Skeletal muscle satellite cell (primary cell): ENCODE measurements at regions not wholly inside any gene's neighbourhood (a gene's known extent, or its start where the extent isn't known, plus 50 kb on each side); places are given as distances from the start of the nearest gene placed in this dataset.
"Not testable (repeated sequence)": the region's sequence is repeated elsewhere in the genome, so short reads cannot be mapped to it uniquely, and the experiment has no call there.

Experiments
- H3K27me3 ChIP-seq: 2 replicates; pipeline ENCODE4 v1.7.0; 2013; ENCODE audit warnings: low read length; ENCODE audit not compliant: control insufficient read depth, insufficient read depth
- H3K36me3 ChIP-seq: 2 replicates; pipeline ENCODE4 v1.7.0; 2013; ENCODE audit warnings: mild to moderate bottlenecking, control low read depth, low read length; ENCODE audit not compliant: insufficient read depth
- H3K4me1 ChIP-seq: 2 replicates; pipeline ENCODE4 v1.7.0; 2013; ENCODE audit warnings: low read length; ENCODE audit not compliant: control insufficient read depth, insufficient read depth
- H3K4me2 ChIP-seq: 2 replicates; pipeline ENCODE4 v1.7.0; 2013; ENCODE audit warnings: mild to moderate bottlenecking, low read length
- H3K4me3 ChIP-seq: 2 replicates; pipeline ENCODE4 v1.7.0; 2013; ENCODE audit warnings: low read length
- H3K9ac ChIP-seq: 2 replicates; pipeline ENCODE4 v1.7.0; 2013; ENCODE audit warnings: mild to moderate bottlenecking, low read depth, low read length, moderate library complexity
- H3K9me3 ChIP-seq: replicated peaks from 2 replicates; pipeline ENCODE4 v1.7.0; 2013; ENCODE audit warnings: mild to moderate bottlenecking, control low read depth, low read length

DNA sequence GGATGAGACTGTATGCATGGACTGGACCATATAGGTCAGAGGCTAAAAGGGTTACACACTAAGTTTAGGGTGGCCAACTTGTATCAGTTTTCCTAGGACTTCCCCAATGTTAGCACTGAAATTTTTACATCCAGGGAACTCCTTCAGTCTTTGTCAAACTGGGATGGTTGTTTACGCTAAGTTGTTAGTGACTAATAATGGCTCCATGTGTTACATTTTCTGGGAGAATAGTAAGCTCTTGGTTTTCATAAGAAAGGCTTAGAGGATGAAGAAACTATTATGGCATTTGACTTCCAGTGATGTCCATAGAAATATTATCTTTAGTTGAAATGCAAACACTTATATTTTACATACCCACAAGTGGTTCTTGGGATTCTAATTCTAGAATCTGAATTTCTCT is 57.9 kb upstream of the ST3GAL6 start:
- H3K27me3 ChIP-seq: no peaks in the 10 kb centered on the region
- no peak overlapping the region for H3K9ac ChIP-seq
- H3K4me1 ChIP-seq: peaks cover 4% of the 10 kb centered on the region
- no peaks in the 10 kb centered on the region for H3K36me3 ChIP-seq
- H3K4me3 ChIP-seq: no peak overlapping the region
- H3K4me2 ChIP-seq: no peak overlapping the region
- no peaks in the 10 kb centered on the region for H3K9me3 ChIP-seq

DNA sequence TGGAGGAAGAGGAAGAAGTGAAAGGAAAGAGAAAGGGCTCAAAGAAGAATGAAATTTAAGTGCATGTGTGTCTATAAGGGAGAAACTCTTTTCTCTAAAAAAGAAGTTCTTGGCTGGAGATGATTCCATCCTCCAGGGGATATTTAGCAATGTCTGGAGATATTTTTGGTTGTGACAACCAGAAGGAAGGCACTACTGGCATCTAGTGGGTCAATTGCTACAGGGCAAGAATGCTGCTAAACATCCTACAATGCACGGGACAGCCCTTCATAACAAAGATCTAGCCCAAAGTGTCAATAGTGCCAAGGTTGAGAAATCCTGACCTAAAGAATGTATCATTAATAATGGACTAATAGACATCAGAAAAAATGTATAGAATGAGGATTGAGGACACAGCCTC is 57.4 kb upstream of the ST3GAL6 start:
- H3K36me3 ChIP-seq: no peaks in the 10 kb centered on the region
- no peak overlapping the region for H3K4me2 ChIP-seq
- H3K27me3 ChIP-seq: no peaks in the 10 kb centered on the region
- peaks cover 4% of the 10 kb centered on the region for H3K4me1 ChIP-seq
- no peak overlapping the region for H3K9ac ChIP-seq
- H3K4me3 ChIP-seq: no peak overlapping the region
- no peaks in the 10 kb centered on the region for H3K9me3 ChIP-seq

DNA sequence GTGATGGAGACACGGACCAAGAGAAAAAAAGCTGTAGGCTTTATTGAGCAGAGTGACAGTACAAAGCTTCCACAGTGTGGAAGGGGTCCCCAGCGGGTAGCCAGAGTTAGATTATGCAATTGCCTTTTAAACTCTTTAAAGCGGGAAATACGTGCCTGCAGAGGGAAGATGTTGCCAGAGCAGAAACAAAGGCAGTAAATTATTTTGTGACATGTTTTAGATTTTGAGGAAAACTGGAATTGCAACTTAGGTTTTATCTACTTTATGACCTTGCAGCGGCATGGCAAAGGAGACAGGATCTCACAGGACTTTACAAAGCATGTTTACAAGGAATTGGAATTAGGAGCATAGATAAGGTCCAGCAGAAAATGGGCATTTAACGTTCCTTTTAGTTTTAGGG is 54.5 kb upstream of the ST3GAL6 start:
- H3K4me1 ChIP-seq, H3K9me3 ChIP-seq, H3K9ac ChIP-seq, H3K4me3 ChIP-seq, H3K4me2 ChIP-seq, H3K27me3 ChIP-seq, H3K36me3 ChIP-seq: not testable (repeated sequence)

DNA sequence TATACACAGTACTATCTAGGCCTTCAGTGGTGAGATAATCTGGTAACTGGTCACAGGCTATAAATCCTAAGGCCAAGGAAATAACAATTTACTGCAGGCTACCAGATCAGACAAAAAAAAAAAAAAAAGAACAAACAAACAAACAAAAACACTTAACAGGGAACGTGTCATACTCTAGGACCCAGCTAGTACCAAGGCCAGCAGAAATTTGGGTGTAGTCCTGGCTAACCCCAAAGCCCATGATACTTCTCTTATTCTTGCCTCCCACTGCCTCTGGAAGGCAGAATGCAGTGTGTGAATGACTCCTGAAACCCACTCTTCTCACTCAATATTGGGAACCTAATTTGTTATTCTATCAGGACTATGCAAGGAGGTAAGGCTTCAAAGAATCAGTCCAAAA is 53.7 kb upstream of the ST3GAL6 start:
- Histone ChIP-seq H3K36me3 (no peaks in the 10 kb centered on the region), H3K4me2 (no peak overlapping the region), H3K9me3 (no peaks in the 10 kb centered on the region)

DNA sequence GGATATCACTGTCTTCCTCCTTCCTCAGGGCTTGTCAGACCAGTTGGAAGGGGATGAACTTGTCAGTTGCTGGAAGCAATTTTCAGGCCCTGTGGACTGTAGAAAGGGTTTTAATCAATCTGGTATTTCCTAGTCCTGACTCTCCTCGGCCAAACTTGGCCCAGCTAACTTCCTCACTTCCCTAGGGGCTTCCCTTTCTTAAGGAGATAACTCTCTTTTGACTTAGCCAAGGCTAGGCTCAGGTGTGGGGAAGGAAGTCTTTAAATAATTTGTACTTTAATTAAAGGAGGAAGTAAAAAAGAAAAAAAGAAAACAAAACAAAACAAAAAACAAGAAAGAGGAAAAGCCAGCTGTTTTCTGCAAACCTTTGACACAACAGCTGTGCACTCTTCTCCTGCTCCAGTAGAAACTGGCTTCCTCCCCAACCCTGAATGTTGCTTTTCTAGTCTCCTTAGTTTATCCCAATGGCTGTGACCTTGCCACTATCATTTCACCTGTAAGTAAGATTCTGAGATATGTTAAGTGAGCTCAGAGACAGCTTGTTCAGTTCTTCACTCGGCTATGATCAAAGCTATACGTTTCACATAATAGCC is 53.0 kb upstream of the ST3GAL6 start:
- no peaks in the 10 kb centered on the region for H3K36me3 ChIP-seq
- no peak overlapping the region for H3K9ac ChIP-seq
- no peak overlapping the region for H3K4me3 ChIP-seq
- H3K9me3 ChIP-seq: no peaks in the 10 kb centered on the region
- no peaks in the 10 kb centered on the region for H3K27me3 ChIP-seq
- no peak overlapping the region for H3K4me2 ChIP-seq
- H3K4me1 ChIP-seq: peaks cover 4% of the 10 kb centered on the region

More for the DNA sequence above, 53.7 kb upstream of the ST3GAL6 start:
- peaks cover 4% of the 10 kb centered on the region for H3K4me1 ChIP-seq
- H3K9ac ChIP-seq: no peak overlapping the region
- H3K27me3 ChIP-seq: no peaks in the 10 kb centered on the region
- H3K4me3 ChIP-seq: no peak overlapping the region

DNA sequence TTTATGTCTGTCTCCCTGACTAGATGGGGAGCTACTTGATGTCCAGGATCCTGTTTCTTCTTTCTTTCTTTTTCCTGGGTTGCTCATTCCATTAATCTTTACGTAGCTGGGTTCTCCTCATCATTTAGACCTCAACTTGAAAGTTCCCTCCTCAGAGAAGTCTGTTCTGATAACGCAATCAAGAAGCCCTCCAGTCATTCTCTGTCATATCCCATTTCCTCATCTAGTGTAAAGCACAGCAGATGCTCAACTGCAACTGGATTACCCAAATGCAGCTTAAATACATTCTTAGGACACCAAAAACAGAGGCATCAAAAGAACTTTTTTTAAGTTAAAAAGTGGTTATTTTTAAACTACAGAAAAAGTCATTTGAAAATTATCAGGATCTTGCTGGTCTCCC is 51.7 kb upstream of the ST3GAL6 start:
- Histone ChIP-seq H3K9ac (no peak overlapping the region), H3K4me2 (no peak overlapping the region), H3K4me3 (no peak overlapping the region), H3K9me3 (no peaks in the 10 kb centered on the region), H3K36me3 (no peaks in the 10 kb centered on the region), H3K27me3 (no peaks in the 10 kb centered on the region), H3K4me1 (no peaks in the 10 kb centered on the region)

DNA sequence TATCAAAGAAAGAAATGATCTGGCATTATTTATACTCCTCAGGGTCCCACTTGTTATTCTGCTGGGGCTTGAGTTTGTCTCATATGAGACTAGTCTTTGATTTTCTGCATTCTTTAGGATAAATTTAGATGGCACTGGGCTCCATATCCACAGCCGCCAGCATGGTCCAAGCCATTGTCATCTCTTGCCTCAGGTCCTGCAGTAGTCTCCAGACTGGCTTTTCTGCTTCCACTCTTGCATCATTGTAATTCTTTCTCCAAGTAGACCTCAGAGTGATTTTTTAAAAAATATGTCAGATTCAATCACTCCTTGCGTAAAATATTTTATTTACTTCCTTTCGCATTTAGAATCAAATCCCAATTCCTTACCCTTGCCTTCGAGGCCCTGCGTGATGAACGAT is 50.4 kb upstream of the ST3GAL6 start:
- Histone ChIP-seq H3K4me3 (no peak overlapping the region), H3K9me3 (no peaks in the 10 kb centered on the region), H3K36me3 (no peaks in the 10 kb centered on the region), H3K4me2 (no peak overlapping the region), H3K9ac (no peak overlapping the region), H3K4me1 (no peaks in the 10 kb centered on the region), H3K27me3 (no peaks in the 10 kb centered on the region)

DNA sequence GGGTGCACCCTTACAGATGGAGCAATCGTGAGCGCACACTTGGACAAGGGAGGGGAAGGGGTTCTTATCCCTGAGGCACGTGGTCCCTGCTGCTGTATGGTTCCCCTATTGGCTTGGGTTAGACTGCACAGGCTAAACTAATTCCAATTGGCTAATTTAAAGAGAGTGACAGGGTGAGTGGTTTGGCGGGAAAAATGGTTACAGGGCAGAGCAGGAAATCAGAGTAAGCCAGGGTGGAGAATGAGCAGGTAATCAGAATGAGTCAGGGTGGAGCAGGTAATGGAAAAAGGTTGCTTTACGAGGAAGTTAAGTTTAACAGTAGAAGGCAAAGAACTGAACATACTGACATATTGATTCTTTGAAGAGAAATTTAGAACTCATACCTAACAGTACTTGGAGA is 49.8 kb upstream of the ST3GAL6 start:
- not testable (repeated sequence) for H3K4me1 ChIP-seq, H3K36me3 ChIP-seq, H3K9ac ChIP-seq, H3K4me2 ChIP-seq, H3K4me3 ChIP-seq, H3K9me3 ChIP-seq, H3K27me3 ChIP-seq
